NCI-H187 treated with DMSO at 0.1 percent for 48 hours (cell line): ENCODE measurements at regions not wholly inside any gene's neighbourhood (a gene's known extent, or its start where the extent isn't known, plus 50 kb on each side); places are given as distances from the start of the nearest gene placed in this dataset.
"Not testable (repeated sequence)": the region's sequence is repeated elsewhere in the genome, so short reads cannot be mapped to it uniquely, and the experiment has no call there.

ENCODE experiments used
- DNase-seq: peaks from one replicate; lab custom pipeline; 2025; lab: John Stamatoyannopoulos, UW

DNA sequence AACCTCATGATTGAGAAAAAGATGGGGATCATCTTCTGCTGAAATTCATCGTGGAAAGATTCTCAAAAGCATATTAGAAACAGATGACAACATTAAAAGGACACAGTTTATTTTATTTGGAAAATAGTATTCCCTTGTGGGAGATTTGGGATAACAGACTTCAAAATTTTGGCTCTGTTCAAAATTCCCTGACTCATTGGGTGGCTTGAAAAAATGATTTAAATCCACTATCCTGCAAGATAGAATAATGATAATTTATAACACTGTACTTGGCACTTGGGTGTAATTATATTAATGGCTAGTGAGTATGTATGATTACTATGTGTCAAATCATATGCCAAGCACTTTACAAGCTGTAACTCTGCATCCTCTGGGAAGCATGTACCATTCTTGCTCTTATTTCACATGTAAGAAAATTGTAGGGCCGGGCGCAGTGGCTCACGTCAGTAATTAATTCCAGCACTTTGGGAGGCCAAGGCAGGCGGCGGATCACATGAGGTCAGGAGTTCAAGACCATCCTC lies 128.8 kb downstream of the LMNTD1 start:
- DNase-seq, result no peak

GRCh38 chr12:25423355-25424050 lies 129.6 kb downstream of the LMNTD1 start:
- DNase-seq, result no peak

DNA sequence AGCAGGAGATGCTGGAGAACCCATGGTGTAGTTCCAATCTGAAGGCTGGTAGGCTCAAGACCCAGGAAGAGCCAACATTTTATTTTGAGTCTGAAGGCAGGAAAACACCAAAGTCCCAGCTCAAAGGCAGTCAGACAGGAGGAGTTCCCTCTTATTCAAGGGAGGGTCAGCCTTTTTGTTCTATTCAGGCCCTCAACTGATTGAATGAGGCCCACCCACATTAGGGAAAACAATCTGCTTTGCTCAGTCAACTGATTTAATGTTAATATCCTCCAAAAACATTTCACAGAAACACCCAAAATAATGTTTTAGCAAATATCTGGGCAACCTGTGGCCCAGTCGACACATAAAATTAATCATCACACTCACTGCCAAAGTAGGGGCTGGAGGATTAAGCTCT lies 130.8 kb downstream of the LMNTD1 start:
- DNase-seq, result no peak

GRCh38 chr12:25421651-25422167 lies 131.4 kb downstream of the LMNTD1 start:
- no peak for DNase-seq

DNA sequence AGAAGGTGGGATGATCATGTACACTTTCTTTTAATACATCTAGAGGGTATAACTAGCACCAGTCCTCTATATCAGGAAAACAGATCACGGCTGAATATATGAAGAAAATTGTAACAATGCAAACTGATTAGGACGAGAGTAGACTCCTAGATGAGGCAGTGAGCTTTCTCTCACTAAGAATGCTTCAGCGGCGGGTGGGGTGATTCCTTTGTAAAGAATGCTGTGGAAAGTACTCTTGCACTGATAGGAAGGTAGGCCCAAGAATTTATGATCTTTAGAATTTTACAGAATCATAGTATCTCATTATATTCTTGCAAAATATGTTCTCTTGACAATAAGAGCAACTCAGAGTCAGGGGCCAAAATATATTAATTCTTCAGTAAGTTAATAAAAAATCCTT lies 133.0 kb downstream of the LMNTD1 start:
- no peak for DNase-seq

DNA sequence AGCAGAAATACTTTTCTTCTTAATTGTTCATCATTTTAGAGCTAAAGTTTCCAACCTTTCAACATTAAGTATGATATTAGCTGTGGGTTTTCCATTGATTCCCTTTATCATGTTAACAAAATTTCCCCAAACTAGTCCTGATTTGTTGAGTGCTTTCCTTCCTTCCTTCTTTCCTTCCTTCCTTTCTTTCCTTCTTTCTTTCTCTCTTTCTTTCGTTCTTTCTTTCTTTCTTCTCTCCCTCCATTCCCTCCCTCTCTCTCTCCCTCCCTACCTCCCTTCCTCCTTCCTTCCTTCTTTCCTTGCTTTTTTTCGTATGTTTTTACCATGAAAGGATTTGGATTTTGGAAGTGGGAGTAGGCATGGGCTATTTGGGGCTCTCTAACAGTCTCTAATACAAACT lies 133.5 kb downstream of the LMNTD1 start:
- DNase-seq, result no peak

- no peak for DNase-seq
These were observed 136.0 kb downstream of the LMNTD1 start for GRCh38 chr12:25417071-25417470.

GRCh38 chr12:25416516-25416915 lies 136.6 kb downstream of the LMNTD1 start:
- no peak for DNase-seq

- no peak for DNase-seq
These were observed 138.1 kb downstream of the LMNTD1 start for GRCh38 chr12:25415004-25415403.

DNA sequence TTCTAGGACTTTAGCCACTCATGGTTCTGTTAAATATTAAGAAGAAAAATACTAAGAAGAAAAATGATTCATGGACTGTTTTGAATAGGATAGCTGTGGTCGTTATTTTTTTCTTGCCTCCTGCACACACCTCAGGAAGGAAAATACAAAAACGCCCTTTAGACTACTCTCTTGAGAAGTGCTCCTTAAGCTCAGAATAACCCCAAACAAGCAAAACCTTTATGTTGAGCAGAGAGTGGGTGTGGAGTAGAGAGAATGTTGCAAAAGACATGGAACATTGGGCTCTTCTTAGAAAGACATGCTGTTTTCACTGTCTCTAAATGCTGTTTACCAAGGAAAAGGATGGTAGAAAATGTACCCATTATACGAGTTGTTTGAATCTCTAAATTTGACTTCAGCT lies 140.3 kb downstream of the LMNTD1 start:
- DNase-seq, result no peak

- no peak for DNase-seq
These were observed 148.1 kb downstream of the LMNTD1 start for GRCh38 chr12:25404955-25405354.

GRCh38 chr12:25401547-25402345 lies 151.0 kb upstream of the KRAS start:
- no peak for DNase-seq

- no peak for DNase-seq
These were observed 146.3 kb upstream of the KRAS start for GRCh38 chr12:25397001-25397400.

DNA sequence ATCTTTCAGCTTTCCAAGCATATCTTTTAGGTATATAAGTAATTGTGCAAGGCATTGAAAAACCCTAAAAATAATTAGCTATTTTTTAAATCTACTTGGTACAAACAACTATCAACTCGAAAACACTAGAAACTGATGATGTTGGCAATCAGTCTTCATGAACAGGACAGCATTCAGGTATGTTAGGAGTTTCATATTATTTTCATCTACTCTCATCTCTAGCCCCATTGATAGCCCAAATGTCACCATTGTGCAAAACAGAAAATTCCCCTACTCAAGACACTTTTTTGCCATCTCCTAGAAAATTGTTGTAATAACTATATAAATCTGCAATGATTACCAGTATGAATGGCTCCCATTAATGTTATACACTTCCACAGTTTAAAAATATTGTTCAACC lies 144.5 kb upstream of the KRAS start:
- DNase-seq, result no peak

DNA sequence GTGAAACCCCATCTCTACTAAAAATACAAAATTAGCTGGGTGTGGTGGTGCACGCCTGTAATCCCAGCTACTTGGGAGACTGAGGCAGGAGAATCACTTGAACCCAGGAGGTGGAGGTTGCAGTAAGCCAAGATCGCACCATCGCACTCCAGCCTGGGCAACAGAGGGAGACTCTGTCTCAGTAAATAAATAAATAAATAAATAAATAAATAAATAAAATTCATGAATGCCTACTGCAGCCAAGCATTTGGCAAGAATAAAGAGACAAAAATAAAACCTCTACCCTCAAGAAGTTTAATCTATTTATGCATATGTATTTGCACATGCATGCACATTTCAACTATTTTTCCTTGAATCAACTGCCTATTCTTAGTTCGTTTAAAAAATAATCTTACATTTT lies 144.0 kb upstream of the KRAS start:
- DNase-seq, result not testable (repeated sequence)

GRCh38 chr12:25394025-25394424 lies 143.3 kb upstream of the KRAS start:
- DNase-seq, result no peak

- not testable (repeated sequence) for DNase-seq
These were observed 140.6 kb upstream of the KRAS start for GRCh38 chr12:25391346-25391745.

GRCh38 chr12:25388183-25388582 lies 137.5 kb upstream of the KRAS start:
- no peak for DNase-seq

DNA sequence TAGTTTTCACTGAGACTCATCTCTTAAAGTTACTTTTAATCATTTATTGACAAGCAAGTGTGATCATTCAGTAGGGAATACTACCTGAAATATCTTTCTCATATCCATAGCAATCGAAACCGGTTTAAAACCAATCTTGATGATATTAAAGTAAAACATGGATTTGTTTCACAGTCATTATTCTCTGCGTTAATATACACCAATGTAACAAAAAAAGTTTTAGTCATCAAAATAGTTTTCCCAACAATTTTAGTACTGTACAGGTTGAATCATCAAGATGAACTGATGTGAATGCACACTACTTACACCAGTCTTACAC lies 137.0 kb upstream of the KRAS start:
- DNase-seq, result no peak

DNA sequence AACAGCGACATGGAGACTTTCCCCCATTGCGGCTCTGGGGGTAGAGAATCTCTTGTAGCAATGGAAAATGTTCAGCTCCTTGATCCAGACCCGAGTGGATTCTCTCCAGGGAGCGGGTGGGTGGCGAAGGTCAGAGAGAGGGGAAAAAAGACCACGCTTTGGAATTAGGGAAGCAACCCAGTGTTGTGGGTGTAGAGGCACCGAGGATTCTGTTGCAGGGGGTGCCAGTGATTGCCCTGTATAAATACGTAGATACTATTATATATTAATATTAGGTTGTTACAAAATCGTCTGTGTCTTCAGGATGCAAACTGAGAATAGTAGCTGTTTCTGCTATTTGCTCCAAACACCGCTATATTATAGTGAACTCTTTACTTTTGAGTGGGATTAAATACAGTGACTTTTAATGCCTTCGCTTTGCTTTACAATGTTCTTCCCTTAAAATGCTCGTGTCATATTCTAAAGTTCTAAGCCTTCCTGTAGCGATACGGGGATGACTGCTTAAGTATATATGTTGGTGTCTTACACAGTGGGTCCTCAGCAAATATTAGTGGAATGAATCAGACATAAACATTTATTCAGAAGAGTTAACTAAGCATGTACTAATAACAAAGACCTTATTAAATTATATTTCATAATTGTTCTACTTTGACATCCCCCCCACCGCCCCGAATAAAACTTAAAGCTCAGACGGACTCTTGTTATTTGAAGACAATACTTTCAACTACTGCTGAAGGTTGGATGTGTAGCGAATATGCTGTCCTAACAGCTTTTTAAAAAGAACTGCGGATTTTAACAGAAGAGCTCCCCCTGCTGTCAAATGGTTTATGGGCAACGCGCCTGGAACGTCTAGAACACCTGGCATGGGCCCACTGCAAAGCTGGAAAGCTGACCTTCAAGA lies 136.4 kb upstream of the KRAS start:
- DNase-seq, result peak; percentile 57

GRCh38 chr12:25384893-25385248 lies 134.1 kb upstream of the KRAS start:
- no peak for DNase-seq
